Caki2 (cell line): ENCODE measurements at regions not wholly inside any gene's neighbourhood (a gene's known extent, or its start where the extent isn't known, plus 50 kb on each side); places are given as distances from the start of the nearest gene placed in this dataset.
"Not testable (repeated sequence)": the region's sequence is repeated elsewhere in the genome, so short reads cannot be mapped to it uniquely, and the experiment has no call there.

Experiments
- DNase-seq: peaks from one replicate; pipeline ENCODE4 v3.0.0-alpha.2; 2015; ENCODE audit warnings: low read depth
- in situ Hi-C: cut with HindIII; loops from 2 replicates; pipeline ENCODE4 v1.10.0; 2016; ENCODE audit warnings: low sequenced_read_pairs, low pct_unique_long_range_greater_than_20kb, mixed read lengths

GRCh38 chr4:116058129-116058528 lies 944.7 kb upstream of the NDST4 start:
- in situ Hi-C loops: no loop called here

DNA sequence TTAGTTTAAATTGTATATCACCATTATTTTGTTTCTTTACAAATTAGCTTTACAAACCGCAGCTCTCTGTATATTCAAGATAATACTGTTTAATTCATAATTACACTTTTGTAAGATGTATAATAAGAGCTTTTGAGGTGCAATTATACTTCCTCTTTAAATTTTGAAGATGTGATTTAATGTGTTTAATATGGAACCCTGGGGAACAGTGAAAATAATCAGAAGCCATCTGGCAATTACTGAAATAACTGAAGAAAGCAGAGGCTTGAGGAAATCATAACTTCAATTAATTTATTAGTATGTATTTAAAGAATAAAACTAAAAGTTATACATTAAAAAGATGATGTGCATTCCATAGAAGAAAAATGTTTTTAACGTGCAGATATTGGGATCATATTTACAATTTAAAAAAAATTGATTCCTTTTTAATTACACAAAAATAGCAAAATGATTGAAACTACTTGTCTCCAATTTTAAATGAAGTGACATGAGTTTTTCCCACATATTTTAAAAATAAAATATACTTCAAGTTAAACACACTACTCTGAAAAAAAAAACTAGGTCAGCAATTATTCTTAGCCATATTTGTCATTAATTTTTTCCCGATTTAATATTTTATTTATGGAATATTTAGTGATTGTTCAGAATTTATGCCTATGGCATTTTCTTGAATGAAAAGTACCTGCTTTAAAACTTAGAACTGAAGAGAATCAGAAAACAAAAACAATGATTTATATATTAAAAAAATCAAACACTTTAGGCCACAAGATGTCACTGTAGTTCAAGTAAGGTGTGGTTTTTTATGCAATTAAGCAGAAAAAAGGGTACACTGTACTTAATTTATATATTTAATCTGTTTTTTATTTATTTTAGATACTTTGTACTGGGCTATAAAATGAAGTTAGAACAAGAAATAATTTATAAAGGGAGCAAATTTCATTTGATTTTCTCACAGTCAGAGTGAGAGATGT lies 942.7 kb upstream of the NDST4 start:
- DNase-seq: no peak
- in situ Hi-C loops: no loop called here

More at GRCh38 chr4:116058129-116058528, 944.7 kb upstream of the NDST4 start:
- no peak for DNase-seq

DNA sequence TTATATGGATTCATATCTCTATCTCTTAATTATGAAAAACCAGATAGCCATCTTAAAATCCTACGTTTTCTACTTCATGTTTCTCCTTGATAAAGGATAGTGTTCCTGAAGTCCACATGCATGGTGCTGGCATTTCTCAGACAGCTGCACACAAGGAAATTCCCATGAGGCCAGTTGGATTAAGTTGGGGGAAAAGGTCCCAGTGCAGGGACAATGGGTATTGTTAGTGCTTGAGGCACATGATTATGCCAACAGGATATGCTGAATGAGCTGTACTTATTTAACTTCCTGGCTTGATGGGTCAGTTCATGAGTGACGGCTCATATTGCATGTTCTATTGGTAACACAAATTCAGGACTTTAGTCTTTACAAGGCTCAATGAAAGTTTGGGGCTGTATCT lies 913.9 kb upstream of the NDST4 start:
- in situ Hi-C loops: no loop called here
- DNase-seq: no peak

- in situ Hi-C loops: no loop called here
- DNase-seq: no peak
Measured at GRCh38 chr4:116024954-116025708, 911.7 kb upstream of the NDST4 start.

- DNase-seq: no peak
- in situ Hi-C loops: no loop called here
Measured at GRCh38 chr4:116023049-116023448, 909.6 kb upstream of the NDST4 start.

DNA sequence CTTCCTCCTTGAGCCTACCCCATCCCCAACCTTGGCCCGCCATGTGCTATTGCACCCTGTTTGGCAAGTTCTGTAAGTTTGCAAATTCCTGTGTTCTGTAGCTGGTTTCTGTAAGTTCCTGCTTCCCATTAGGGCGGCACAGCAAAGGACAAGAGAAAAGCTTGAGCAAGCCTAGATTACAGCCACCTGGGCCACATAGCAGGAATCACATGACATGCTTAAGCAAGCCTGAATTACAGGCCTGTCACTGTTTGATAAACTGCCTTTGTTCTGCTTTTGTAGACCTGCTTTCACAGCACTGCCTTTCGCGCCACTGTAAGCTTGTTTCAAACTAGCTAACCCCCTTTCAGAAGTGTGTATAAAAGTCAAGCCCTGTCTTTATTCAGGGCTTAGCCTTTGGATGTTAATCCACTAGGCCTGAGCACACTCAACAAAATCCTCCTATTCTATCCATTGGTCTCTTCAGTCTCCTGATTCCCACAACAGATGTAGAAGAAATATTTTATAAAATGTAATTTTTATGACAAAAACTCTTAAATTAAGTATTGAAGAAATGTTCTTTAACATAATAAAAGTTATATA lies 906.8 kb upstream of the NDST4 start:
- in situ Hi-C loops: no loop called here
- no peak for DNase-seq

DNA sequence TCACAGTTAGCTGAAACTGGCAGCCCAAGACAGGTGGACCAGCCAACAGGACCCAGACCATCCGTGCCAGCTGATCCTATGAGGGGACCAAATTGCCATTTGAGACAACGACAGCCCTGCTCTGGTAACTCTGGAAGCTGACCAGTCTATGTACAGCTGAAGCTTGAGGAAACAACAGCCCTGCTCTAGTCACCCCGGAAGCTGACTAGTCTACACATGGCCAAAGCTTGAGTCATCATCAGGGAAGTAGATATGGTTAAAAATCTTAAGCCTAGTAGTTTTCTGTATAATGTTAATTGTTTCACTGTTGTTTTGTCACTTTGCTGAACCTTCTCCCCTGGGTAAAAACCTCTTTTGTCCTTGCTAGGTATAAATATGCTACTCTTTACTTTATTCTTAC lies 905.4 kb upstream of the NDST4 start:
- DNase-seq: no peak
- in situ Hi-C loops: no loop called here

DNA sequence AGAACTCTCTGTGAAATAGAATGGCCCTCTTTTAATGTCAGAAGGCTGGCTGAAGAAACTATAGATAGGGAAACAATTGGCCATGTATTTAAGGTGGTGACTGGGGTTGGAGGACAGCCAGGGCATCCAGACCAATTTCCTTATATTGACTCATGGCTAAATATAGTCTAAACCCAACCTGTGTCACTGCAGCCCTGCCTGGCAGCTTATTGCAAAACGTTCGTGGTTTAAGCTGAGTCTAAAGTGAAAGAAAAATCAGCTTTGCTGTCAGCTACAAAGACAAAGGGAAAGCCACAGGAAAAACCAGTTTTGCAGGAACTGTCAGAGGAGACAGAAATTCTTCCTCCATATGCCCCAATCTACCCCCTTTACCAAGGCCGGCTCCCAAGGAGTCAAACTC lies 902.8 kb upstream of the NDST4 start:
- no peak for DNase-seq
- in situ Hi-C loops: no loop called here

- DNase-seq: no peak
- in situ Hi-C loops: no loop called here
Measured at GRCh38 chr4:116015549-116015948, 902.1 kb upstream of the NDST4 start.

- peak; percentile 2 for DNase-seq
- in situ Hi-C loops: no loop called here
Measured at GRCh38 chr4:116015062-116015461, 901.6 kb upstream of the NDST4 start.

GRCh38 chr4:116010923-116011322 lies 897.5 kb upstream of the NDST4 start:
- DNase-seq: no peak
- in situ Hi-C loops: no loop called here

GRCh38 chr4:116005806-116006088 lies 892.3 kb upstream of the NDST4 start:
- in situ Hi-C loops: no loop called here

DNA sequence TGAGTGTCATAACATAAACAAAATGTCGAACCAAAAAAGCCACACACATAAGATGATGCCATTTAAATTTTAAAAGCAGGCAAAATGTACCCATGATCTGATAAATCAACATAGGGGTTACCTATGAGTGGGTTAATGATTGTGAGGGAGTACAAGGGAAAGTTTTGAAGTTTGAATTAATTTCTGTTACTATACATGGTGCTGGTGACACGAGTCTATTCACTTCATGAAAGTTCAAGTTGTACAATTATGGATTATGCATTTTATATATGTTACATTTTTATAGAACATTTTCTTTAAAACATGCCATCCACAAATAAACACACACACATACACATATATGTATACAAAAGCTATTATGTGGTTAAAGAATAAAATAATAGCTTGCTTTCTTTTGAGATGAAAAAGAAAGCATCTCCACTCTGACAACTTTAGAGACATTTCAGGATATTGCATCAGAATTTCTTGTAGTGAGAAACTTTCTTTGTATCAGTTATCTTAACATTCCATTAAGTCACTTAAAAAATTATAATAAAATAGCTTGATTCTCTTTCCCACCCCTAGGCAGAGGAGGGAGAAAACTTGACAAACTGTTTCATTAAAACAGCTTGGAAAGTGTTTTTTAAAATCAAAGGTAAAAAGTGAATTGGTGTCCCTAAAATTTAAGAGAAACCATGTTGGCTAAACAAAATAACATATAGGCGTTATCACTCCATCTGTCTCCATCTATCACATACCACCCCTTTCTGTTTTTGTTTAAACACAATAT lies 891.8 kb upstream of the NDST4 start:
- no peak for DNase-seq
- in situ Hi-C loops: no loop called here

More at GRCh38 chr4:116005806-116006088, 892.3 kb upstream of the NDST4 start:
- no peak for DNase-seq

DNA sequence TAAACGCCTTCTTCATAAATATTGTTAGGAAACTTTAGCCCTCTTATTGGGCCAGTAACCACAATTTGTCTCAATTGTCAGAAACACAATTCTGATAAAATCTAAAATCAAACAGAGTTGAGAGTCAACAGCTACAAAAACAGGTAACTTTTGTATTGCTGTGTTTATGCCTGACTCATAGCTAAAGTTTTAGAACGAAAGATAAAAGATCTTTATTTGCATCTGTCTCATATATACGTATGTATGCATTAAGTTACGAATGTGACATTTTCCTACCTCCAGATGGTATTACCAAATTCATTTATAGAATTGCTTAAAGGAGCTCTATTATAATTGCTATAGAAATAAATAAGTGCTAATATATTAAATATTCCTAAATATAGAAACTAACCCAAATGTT lies 887.9 kb upstream of the NDST4 start:
- in situ Hi-C loops: no loop called here
- DNase-seq: no peak

- in situ Hi-C loops: no loop called here
- no peak for DNase-seq
Measured at GRCh38 chr4:115986573-115986972, 873.2 kb upstream of the NDST4 start.

DNA sequence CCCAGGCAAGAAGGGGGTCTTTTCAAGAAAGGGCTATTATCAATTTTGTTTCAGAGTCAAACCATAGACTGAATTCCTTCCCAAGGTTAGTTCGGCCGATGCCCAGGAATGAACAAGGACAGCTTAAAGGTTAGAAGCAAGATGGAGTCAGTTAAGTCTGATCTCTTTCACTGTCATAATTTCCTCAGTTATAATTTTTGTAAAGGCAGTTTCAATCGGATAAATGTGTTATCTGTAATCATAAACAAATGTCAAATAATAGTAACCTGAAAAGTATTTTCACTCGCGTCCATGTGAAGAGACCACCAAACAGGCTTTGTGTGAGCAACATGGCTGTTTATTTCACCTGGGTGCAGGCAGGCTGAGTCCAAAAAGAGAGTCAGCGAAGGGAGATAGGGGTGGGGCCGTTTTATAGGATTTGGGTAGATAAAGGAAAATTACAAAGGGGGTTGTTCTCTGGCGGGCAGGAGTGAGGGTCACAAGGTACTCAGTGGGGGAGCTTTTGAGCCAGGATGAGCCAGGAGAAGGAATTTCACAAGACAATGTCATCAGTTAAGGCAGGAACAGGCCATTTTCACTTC lies 862.1 kb upstream of the NDST4 start:
- DNase-seq, in situ Hi-C loops: not testable (repeated sequence)

DNA sequence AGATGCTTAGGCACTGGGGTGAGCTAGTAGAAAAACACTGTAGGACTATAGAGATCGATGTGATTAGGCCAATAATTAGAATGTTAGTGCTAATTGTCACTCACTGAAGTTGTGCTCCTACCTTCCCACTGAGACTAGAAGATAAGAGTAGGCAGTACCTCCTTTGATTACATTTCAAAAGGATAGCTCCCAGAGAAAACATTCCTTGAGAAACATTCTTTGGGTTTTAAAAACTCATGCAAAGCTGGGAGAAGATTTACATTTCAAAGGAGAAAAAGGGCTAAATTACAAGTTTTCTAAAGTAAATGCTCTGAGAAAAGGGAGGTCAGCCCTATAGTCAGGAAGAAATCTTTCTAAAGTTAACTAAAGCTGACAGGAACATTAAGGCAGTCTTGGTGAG lies 860.3 kb upstream of the NDST4 start:
- in situ Hi-C loops: no loop called here
- no peak for DNase-seq

DNA sequence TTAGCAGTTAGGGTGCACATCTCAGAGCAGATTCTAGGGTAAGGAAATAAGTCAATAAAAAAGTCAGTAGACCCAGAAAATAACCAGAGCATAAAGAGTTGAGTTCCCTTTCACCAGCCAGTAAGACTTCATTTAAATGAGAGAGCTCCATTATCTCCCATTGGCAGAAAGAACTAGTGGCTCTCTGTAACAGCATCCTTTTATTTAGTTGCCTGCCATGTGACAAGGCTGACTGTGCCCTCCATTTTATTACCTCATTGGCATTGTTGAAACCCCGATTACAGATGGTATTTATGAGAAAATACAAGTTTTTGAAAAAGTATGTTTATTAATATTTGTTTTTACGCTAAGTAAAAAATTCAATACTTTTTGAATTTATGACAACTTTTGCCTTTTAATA lies 859.5 kb upstream of the NDST4 start:
- in situ Hi-C loops: no loop called here
- DNase-seq: no peak
